ENCODE measurements at regions not wholly inside any gene's neighbourhood (a gene's known extent, or its start where the extent isn't known, plus 50 kb on each side); places are given as distances from the start of the nearest gene placed in this dataset.
A peak's percentile ranks its signal among the peaks of the same experiment; 100 is the strongest.

DNA sequence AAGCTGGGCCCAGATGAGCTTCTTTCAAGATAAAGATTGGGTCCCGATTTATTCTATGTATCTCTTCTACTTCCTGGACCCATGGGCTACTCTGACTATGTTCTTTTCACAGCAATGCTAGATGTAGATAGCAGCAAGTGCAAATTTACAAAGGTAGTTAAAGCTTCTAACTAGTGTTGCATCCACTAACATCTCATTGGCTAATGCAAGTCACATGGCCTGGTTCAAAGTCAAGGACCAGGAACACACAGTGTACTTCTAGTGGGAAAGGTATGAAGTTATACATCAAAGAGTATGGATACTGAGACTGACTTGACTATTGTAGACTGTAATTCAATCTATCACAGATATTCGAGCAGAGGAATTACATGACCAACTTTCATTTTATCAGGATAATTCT lies 588.8 kb downstream of the PLA2G4A start:
- DNase-seq (ENCODE audit: low read depth in 2 of 2): no peak

DNA sequence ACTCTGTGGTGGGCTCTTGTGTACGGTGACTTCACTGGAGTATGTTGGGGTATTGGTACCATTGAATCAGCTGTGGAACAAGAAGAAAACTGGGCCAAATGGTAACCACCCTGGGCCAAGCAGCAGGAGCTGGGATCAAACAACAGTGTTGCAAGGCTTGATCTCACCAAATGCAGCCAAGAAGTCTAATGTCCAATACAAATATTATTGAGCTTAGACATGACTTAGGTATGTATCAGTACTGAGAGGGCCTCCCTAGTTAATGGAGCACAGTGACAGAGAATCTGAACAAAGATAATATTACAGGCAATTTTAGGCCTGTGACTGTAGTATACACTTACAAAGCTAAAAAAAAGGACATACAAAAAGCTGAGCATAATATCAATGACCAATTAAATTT lies 604.8 kb downstream of the PLA2G4A start:
- no peak for DNase-seq (ENCODE audit: low read depth in 2 of 2)

DNA sequence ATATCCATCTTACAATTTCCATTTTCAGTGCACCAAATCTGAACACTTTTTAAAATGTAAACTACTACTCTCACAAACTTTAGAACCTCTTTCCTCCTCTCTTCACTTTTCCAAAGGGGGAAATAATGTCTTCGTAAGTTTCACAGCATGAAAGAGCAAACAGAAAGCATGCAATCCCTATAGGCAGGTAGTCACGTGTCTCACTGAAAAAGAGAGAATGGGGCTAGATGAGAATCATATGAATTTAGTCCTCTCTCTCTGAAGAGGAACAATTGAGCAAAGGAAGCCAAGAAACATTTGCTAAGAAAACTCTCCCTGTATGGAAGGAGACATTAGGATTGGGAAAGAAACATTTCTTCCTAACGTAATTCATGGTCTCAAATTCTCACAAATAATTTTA lies 613.9 kb downstream of the PLA2G4A start:
- no peak for DNase-seq (ENCODE audit: low read depth in 2 of 2)

DNA sequence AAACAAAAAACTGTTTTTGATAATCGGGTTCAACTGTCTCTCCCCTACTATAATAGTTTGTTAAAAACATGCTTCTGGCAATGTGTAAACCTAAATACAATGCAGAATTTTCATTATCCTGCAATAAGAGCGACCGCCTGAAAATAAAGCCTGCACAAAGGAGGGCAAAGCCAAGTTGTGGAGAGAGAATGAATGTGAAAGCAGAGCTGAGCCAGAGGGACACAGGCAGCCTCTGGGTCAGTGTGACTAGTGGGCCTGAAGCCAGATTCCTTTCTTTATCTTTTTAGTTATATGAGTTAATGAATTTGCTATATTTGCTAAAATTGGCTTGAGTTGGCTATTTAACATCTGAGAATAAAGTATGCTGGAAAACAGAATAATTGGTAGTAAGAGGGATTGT lies 615.2 kb downstream of the PLA2G4A start:
- DNase-seq (ENCODE audit: low read depth in 2 of 2): no peak

DNA sequence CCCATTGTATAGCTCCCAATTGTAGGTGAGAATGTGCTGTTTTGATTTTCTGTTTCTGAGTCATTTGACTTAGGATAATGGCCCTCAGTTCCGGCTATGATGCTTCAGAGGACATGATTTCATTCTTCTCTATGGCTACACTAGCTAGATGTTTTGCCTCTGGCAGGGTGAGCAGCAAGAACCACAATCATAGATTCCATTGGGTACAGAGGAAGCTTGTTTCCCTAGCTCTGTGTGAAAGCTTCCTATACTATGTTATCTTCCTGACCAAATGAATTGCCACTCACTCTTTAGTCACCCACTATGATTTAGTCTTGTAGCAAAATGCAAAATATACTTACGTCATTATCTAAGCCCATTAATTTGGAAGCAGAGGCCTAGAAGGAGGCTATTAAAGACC lies 616.3 kb downstream of the PLA2G4A start:
- DNase-seq (ENCODE audit: low read depth in 2 of 2): no peak

DNA sequence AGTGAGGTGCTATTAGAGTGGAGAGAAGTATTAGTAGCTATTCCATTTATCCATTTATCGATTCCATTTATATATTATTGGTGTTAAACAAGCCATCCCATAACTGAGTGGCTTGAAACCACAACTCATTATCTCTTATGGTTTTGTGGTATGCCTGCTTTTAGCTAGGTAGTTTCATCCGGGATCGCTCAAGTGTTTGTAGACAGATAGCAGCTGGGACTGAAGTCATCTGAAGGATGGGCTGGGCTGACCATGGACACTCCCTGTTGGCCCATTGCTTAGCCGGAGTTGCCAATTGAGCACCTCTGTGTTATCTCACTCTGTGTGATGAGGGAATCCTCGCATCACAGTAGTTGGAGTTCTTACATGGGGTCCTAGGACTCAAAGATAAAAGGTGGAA lies 622.5 kb downstream of the PLA2G4A start:
- DNase-seq (ENCODE audit: low read depth in 2 of 2): no peak

DNA sequence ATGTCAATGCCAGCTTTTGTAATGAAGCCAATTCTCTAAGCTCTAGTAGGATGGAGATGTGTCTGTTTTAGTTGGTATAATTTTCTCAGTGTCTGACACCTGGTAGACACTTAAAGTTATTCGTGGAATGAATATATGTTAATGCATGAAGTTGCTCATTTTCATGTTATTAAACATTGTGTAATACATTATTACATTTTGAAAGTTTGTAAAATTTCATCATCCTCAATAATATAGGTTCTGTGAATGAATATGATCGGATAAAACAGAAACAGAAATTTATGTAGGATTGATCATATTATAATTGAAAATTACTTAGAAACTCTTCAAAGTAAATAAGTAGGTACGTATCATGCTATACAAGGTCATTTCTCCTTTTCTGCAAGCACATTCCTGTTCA lies 625.3 kb downstream of the PLA2G4A start:
- DNase-seq (ENCODE audit: low read depth in 2 of 2): no peak

DNA sequence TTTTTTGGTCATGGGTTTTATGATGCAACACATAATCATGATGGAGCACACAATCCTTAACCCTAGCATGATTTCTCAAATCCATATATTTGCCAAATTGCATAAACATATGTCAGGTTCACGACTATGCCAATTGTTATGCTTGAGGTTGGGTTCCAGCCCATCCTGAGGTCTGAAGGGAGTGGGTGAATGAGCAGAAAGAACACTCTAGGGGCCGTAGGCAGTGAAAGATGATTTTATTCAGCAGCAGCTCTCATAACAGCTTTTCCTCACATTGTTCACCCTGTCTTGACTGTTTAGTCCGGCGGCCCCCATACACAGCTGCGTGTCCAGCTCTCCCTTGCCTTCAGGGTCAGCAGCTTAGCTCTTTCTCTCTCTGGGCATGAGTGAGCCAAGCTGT lies 627.7 kb downstream of the PLA2G4A start:
- no peak for DNase-seq (ENCODE audit: low read depth in 2 of 2)

DNA sequence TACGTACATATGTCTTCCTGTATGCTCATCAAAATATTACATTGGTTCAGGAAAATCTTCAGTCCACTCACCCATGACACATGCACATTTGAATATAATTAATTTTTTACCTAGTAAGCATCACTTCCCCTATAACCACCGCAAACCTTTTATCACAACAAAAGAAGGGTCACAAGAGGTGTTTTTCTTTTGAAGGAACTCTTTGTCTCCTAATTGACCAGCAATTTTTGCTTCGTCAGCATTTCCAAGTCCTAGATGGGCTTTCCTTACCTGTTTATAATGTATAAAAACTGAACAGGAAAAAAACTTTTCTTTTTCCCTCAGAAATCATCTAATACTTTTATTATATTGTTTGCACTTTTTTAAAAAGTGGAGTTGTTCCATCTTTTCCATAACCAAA lies 631.3 kb downstream of the PLA2G4A start:
- DNase-seq (ENCODE audit: low read depth in 2 of 2): no peak

DNA sequence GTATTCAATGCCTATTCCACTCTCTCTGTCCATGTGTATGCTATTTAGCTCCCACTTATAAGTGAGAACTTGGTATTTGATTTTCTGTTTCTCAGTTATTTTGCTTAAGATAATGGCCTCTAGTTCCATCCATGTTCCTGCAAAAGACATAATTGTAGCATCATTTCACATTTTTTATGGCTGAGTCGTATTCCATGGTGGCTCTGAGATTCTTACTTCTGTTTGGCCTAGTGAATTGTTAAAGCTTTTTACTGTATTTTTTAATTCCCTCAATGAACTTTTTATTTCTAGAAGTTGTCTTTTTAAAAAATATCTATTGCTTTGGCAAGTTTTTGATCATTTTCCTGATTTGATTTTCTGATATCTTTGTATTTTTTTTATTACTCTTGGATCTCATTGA lies 635.6 kb downstream of the PLA2G4A start:
- no peak for DNase-seq (ENCODE audit: low read depth in 2 of 2)

DNA sequence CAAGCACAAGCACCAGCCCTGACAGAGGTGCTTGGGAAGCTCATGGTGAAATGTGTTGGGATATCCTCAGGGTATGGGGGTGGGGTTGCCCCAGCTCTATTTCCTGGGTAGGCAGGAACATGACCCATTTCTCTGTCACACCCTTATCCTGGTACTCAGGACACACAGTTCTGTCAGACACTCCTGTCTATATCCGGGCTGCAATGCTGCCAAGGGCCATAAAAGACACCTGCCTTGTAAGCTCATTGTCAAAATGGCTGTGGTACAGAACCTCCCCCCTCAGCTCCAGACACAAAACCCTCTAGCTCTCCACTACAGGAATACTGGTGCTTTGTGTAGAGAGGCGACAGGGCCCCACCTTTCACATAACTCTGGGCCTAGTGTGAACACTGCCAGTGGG lies 636.7 kb downstream of the PLA2G4A start:
- no peak for DNase-seq (ENCODE audit: low read depth in 2 of 2)

DNA sequence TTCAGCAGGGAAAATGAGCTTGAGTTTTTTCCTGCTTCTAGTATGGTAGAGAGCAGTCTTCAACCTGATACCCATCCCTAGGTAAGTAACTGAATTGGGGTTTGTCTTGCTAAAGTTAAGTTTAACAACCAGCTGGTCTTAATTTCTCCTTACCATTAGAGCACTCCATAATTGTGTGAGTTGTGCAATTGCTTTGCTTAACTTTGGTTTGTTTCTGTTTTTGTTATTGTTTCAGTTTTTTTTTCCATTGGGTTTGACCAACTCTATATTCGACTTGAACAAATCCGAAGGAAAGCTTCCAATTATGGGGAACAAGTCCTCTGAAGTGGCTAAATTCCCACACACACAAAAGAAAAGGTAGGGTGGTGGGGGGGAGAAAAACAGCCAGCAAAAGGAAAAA lies 641.1 kb downstream of the PLA2G4A start:
- DNase-seq (ENCODE audit: low read depth in 2 of 2): no peak

DNA sequence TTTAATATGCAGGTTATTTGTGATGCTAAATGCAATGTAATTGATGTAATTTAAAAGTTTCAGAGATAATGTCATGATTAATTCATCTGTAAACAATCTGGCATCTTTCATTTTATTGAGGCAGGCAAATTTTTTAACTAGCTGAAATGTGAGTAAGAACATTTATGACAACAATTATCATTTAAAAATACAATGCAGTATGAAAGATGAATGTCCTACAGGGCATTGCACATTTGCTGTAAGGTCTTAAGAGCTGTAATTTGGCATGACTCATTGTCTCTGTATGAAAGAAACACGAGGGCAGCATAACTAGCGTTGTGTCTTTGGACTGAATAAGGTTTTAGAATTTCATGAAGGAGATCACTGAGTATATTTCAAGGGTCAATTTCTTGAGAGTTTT lies 642.8 kb downstream of the PLA2G4A start:
- DNase-seq (ENCODE audit: low read depth in 2 of 2): no peak

DNA sequence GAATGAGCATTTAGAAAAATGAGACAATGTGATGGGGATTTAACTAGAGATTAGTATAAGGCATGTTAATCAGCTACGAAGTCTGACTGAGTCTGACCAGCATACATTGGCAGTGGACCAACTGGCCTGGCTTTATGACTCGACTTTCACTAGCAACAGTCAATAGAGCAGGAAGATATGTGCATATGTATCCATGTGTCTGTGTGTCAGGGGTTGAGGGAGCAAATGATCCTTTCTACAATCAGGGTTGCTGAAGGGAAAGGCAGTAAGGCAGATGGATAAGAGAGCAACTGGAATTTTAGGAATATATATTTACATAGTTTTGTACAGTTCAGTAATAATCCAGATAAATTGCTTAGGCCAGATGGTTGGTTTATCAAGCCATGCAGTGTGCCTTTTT lies 645.6 kb downstream of the PLA2G4A start:
- peak in 1 of 2 donors; percentile 22 for DNase-seq (ENCODE audit: low read depth in 2 of 2)

DNA sequence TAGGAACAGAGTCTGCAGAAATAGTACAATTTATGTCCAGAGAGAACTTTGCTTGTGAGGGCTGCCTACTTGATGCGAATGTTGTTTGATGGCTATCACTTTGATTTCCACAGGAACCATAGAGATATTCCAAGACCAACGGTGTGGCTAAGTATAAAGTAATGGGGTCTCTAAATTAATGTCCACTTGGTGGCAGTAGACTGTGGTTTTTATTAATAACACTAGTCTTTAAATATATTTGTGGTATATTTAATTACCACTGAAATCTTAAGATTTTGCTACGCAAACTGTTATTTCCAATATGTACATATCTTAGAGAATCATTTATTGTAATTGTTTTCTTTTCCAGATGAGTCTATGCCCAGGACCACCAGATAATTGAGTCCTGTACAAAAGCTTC lies 647.9 kb downstream of the PLA2G4A start:
- DNase-seq (ENCODE audit: low read depth in 2 of 2): peak; percentile 29 to 36

DNA sequence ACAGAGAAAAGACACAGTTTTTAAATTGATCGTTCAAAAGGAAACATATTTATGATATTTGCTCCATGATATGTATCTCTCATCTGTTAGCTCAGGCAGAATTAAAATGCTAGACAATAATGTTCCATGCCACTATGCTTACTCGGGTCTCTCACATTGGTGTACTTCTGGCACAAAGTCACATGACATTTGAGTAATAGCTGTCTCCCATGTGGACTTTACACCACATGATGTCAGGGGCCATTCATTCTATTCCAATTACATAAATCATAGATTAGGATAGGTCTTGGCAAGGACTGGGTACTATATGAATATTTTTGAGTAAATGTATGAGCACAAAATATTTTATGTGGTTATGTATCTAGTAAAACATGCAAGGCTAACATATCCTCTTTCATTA lies 648.4 kb downstream of the PLA2G4A start:
- DNase-seq (ENCODE audit: low read depth in 2 of 2): peak in 1 of 2 donors; percentile 12

DNA sequence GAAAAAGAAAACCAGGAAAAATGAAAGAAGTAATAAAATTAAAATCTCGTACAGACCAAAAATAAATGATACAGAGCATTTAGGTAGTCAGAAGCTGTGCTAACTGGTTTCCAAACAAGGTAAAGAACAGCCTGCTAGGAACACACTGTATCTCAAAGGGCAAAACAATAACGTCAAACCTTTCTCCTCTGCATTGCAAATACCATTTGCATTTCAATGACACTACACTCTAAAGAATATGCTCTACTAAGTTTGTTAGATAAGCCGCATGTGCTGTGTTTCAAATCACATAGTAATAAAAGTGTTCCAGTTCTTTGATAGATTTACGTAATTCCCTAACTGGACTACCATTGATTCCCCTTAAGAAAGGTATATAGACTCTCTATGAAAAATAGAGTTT lies 648.8 kb downstream of the PLA2G4A start:
- DNase-seq (ENCODE audit: low read depth in 2 of 2): no peak

DNA sequence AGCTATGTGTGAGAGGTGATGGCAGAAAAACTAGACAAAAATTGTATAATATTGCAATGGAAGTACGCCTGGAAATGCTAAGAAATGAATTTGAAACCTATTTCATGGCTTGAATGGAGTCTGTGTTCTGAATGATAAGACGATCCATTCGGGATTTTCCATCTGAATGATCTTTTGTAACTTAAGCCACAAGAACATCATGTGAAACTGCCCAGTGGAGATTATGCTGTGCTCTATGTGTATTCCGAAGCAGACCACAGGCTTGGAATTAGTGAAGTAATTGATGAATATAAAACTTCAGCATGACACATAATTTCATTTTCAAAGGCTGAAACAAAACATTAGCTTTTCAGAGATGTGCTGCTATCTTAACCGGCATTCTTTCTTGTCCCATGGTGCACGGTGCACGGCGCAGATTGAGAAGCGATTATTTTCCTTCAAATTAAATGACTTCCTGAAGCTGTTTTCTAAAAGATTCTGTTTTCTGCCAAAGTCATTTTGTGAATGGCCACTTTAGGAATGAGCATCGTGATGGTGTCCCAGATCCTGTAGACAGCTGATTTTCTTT lies 652.9 kb downstream of the PLA2G4A start:
- DNase-seq (ENCODE audit: low read depth in 2 of 2): no peak

DNA sequence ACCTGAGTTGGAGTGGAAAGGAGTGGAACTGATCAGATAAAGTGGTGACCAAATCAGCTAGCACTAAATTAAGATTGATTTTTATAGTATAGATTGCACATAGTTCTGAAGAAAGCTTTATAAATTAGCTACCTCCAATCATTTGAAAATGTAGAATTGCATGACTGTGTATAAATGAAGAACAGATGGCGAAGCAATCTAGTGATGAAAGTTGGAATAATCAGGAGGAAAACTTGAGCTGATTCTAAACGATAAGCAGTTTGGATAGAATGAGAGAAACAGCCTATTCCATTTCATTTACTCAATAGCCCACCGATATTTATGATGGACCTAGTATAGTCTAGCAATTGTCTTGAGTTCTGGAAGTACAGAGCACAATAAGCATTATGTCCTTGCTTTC lies 661.5 kb downstream of the PLA2G4A start:
- DNase-seq (ENCODE audit: low read depth in 2 of 2): no peak

DNA sequence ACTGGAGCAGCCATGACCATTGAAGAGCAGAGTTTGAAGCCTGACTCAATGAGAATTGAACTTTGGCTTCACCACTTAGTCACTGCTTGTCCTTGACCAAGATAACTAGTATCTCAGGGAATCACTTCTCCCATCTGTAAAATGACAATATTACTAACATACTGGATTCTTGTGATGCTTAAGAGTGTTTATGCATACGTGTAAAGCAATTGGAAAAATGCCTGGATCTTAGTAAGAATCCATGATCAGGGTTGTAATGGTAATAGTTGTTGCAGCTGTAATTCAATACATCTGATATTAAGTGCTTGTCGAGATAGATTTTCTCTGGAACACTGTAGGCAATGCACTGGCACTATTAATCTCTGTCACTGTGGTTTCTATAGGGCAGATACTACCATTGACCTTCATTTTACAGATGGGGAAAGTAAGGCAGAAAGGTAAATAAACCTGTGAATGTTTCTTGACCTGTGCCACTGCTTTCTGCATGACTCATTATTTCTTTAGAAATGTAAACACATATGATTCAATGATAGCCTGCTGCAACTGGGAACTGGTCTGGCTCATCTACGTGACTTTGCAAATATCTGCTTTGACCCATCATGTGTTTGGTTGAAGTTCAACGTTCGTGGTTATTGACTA lies 662.5 kb downstream of the PLA2G4A start:
- DNase-seq (ENCODE audit: low read depth in 2 of 2): peak in 1 of 2 donors; percentile 9

DNA sequence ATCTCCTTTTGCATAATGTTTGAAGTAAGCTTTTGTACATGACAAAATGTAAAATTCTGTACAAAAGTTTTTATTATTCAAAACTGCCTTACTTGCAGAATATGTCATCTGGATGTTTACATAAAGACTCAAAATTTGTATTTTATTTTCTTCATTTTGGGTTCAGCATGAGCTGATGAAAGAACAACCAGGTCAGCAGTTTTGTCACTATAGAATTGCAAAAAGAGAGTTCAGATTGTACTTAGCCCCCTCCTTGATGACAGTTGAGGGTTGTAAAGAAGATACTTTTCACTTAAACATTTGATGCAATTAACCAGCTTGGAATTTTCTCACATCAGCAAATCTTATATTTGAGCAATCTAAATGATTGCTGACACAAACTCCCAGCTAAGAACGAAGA lies 669.3 kb downstream of the PLA2G4A start:
- no peak for DNase-seq (ENCODE audit: low read depth in 2 of 2)

DNA sequence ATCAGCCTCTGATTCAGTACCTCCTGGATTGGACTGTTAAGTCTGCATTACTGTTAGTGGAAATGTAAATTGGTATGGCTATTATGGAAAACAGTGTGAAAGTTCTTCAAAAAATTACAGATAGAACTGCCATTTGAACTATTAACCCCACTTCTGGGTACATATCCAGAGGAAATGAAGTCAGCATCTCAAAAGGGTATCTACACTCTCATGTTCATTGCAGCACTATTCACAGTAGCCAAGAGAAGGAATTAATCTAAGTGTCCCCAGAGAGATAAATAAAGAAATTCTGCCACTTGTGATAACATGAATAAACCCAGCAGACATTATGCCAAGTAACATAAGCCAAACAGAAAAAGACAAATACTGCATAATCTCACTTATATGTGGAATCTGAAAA lies 676.0 kb downstream of the PLA2G4A start:
- no peak for DNase-seq (ENCODE audit: low read depth in 2 of 2)

DNA sequence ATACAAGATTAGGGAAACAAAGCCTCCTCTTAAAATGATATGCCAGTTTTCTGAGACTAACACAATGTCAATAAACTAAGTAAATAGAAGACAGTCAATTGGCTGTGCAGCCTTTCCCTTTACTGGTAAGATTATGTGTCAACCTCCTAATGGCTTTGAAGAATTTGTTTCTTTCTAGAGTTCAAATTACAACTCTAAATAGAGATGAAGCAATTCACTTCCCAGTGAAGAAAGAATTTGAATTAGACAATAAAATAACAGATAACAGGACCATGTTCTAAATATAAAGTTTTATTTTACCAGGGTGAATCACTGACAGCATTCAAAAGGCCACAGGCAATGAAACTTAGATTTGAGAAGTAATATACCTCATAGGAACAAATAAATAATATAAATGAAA lies 680.3 kb downstream of the PLA2G4A start:
- DNase-seq (ENCODE audit: low read depth in 2 of 2): no peak

DNA sequence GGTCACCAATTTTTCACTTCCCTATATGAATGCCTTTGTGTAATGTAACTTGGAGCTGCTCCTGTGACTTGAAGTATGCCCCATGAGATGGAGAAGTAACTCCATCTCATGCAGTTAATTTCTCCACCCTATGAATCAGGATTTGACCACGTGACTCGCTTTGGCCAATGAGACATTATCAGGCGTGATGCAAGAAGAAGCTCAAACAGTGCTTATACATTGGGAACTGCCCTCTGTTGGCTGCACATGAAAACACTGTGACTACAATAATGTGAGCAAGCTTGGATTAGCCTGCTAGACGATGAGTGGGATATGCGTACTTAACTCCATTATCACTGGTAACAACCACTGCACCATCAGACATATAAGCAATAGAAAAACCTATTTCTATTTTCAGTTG lies 684.4 kb downstream of the PLA2G4A start:
- DNase-seq (ENCODE audit: low read depth in 2 of 2): no peak
